HEK293T (cell line): ENCODE measurements at regions not wholly inside any gene's neighbourhood (a gene's known extent, or its start where the extent isn't known, plus 50 kb on each side); places are given as distances from the start of the nearest gene placed in this dataset.

ENCODE experiments used
- BHLHE40 ChIP-seq: fragments of 450-650 bp; IDR thresholded peaks from 2 replicates; pipeline ENCODE4 v1.6.1; 2016; ENCODE audit warnings: mild to moderate bottlenecking, moderate library complexity, borderline replicate concordance
- CTBP1 ChIP-seq: fragments of 450-650 bp; IDR thresholded peaks from 2 replicates; pipeline ENCODE4 v1.6.1; 2016; ENCODE audit warnings: borderline replicate concordance
- HDGF ChIP-seq: fragments of 450-650 bp; IDR thresholded peaks from 2 replicates; pipeline ENCODE4 v1.6.1; 2017; ENCODE audit warnings: antibody characterized with exemption, borderline replicate concordance
- LEF1 ChIP-seq: fragments of 450-650 bp; IDR thresholded peaks from 2 replicates; pipeline ENCODE4 v1.6.1; 2017; ENCODE audit warnings: mild to moderate bottlenecking, borderline replicate concordance
- ZNF384 ChIP-seq: fragments of 450-650 bp; IDR thresholded peaks from 2 replicates; pipeline ENCODE4 v1.6.1; 2016
- TF ChIP-seq, protein P1 (sequence below): fragments of 450-650 bp; IDR thresholded peaks from 2 replicates; pipeline ENCODE4 v1.6.1; 2016

DNA sequence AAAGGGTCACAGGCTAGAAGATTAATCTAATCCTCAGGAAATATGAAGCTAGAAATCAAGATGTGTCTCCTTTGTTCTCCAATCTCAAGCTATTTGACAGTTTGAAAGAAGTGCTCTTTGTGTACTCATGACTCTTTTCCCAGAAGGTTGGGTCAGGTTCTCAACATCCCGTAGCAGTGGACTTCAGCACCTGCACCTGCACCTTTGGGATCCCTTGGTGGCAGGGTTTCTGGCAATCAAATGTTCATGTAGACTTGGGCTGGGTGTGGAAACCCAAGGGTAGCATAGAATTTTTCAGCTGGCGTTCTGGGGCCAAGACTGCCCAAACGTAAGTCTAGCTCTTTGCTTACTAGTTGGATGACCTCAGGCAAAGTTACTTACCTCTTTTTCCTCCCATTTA, 134.4 kb downstream of the ADRA2A start:
- TF ChIP-seq LEF1: no peak
- no peak for TF ChIP-seq BHLHE40
- no peak for TF ChIP-seq HDGF
- TF ChIP-seq, protein P1, sequence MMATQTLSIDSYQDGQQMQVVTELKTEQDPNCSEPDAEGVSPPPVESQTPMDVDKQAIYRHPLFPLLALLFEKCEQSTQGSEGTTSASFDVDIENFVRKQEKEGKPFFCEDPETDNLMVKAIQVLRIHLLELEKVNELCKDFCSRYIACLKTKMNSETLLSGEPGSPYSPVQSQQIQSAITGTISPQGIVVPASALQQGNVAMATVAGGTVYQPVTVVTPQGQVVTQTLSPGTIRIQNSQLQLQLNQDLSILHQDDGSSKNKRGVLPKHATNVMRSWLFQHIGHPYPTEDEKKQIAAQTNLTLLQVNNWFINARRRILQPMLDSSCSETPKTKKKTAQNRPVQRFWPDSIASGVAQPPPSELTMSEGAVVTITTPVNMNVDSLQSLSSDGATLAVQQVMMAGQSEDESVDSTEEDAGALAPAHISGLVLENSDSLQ: no peak
- TF ChIP-seq CTBP1: no peak
- TF ChIP-seq ZNF384: no peak
